ENCODE measurements at regions not wholly inside any gene's neighbourhood (a gene's known extent, or its start where the extent isn't known, plus 50 kb on each side); places are given as distances from the start of the nearest gene placed in this dataset.

DNA sequence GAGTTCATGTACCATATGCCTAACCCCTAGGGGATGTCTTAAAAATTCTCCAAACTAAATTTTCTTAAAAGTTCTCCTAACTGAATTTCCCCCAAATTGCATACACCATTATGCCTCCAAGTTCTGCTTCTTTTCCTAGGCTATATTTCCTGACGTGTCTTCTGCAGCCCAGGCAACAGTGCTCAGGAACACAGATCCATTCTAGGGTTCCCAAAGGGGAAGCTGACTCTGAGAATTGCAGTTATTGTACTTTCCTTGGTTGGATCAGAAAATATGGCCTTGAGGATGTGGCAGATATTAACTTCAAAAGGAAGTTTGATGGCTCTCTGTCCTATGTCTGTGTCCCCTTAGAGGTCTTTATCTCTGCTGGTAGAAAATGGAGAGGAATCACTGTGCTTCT is 124.3 kb downstream of the TMEM17 start:
- TF ChIP-seq, protein P1, sequence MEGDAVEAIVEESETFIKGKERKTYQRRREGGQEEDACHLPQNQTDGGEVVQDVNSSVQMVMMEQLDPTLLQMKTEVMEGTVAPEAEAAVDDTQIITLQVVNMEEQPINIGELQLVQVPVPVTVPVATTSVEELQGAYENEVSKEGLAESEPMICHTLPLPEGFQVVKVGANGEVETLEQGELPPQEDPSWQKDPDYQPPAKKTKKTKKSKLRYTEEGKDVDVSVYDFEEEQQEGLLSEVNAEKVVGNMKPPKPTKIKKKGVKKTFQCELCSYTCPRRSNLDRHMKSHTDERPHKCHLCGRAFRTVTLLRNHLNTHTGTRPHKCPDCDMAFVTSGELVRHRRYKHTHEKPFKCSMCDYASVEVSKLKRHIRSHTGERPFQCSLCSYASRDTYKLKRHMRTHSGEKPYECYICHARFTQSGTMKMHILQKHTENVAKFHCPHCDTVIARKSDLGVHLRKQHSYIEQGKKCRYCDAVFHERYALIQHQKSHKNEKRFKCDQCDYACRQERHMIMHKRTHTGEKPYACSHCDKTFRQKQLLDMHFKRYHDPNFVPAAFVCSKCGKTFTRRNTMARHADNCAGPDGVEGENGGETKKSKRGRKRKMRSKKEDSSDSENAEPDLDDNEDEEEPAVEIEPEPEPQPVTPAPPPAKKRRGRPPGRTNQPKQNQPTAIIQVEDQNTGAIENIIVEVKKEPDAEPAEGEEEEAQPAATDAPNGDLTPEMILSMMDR (IDR thresholded peaks at IDR 0.05; ENCODE audit: low read length), result no peak
- TF ChIP-seq EZH2 (optimal IDR thresholded peaks at IDR 0.05; ENCODE audit: low read depth, low read length) (no peak), EZH2phosphoT487 (IDR thresholded peaks at IDR 0.05; ENCODE audit: low read length) (no peak)

All from MM.1S (cell line).